ENCODE measurements at regions not wholly inside any gene's neighbourhood (a gene's known extent, or its start where the extent isn't known, plus 50 kb on each side); places are given as distances from the start of the nearest gene placed in this dataset.
A peak's percentile ranks its signal among the peaks of the same experiment; 100 is the strongest.

- H3K4me2 ChIP-seq (ENCODE audit: low read length) = no peak overlapping the region
- no peaks in the 10 kb centered on the region for H4K20me1 ChIP-seq (ENCODE audit: low read length)
- H2AFZ ChIP-seq (ENCODE audit: low read length) = no peak overlapping the region
- no peak overlapping the region for H3K4me3 ChIP-seq (ENCODE audit: low read length)
- no TSS peak for BruUV-seq (replicated peaks)
- no peak for TF ChIP-seq EZH2phosphoT487 (IDR thresholded peaks at IDR 0.05; ENCODE audit: borderline replicate concordance, low read length)
- no peak for TF ChIP-seq CTCF (conservative IDR thresholded peaks at IDR 0.05; ENCODE audit: low read depth, low read length)
- TF ChIP-seq EZH2 (IDR thresholded peaks at IDR 0.05; ENCODE audit: low read length, unreplicated experiment) = no peak
- no peaks in the 10 kb centered on the region for H3K9me3 ChIP-seq (ENCODE audit: low read length)
- CTCF ChIA-PET = no interaction called here
- 0 out of 2 replicates have a peak, but pooled peaks cover 4% of the 10 kb centered on the region for H3K9me2 ChIP-seq (replicated peaks; ENCODE audit: low read length)
- no peaks in the 10 kb centered on the region for H3K4me1 ChIP-seq (ENCODE audit: insufficient read depth, low read length)
- H3F3A ChIP-seq (ENCODE audit: low read length, unreplicated experiment) = no peaks in the 10 kb centered on the region
- H3K27me3 ChIP-seq (ENCODE audit: low read length) = peaks cover 83% of the 10 kb centered on the region
- intact Hi-C loops (cut with micrococcal nuclease) = no loop called here
- H3K27ac ChIP-seq (ENCODE audit: low read length) = no peak overlapping the region
- DNase-seq = no peak
- no peak overlapping the region for H3K9ac ChIP-seq (ENCODE audit: low read length)
- no peaks in the 10 kb centered on the region for H3K36me3 ChIP-seq (ENCODE audit: low read depth, low read length)
- POLR2A ChIA-PET (ENCODE audit: unreplicated experiment) = no interaction called here
- no peaks in the 10 kb centered on the region for H3K79me2 ChIP-seq (ENCODE audit: low read length)
- no peak for ATAC-seq
These were observed 192.2 kb downstream of the PRDM2 start for GRCh38 chr1:13892198-13892597.

DNA sequence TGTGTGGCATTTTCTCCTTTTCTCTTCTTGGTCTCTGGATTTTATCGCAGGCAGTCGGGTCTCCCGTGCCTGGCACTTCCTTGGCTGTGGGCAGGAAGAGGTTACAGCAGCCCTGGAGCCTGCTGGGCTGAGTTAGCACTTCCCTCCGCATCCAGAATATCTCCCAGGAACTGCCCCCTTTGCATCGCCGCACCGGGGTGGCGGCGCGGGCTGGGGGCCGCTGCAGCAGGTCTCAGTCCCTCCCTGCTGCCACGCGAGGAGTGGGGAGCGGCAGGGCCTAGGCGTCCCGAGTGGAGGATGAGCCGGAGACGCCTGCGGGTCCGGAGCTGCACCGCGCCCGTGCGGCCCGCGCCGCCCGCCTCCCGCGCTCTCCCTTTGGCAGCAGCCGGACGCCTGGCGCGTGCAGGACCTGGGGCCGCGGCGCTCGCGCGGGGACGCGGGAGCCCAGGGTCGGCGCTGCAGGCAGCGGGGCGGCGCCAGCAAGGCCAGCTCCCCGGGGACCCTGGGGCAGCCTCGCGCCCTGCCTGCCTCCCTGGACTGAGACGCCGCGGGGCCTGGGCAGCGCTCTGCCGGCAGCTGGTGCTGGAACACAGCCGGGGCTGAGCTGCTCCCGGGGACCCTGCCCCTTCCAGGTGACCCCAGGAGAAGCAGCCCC is 192.8 kb downstream of the PRDM2 start:
- no peak overlapping the region for H2AFZ ChIP-seq (ENCODE audit: low read length)
- H3K27ac ChIP-seq (ENCODE audit: low read length) = no peak overlapping the region
- H3K36me3 ChIP-seq (ENCODE audit: low read depth, low read length) = no peaks in the 10 kb centered on the region
- H3K27me3 ChIP-seq (ENCODE audit: low read length) = peaks cover 77% of the 10 kb centered on the region
- intact Hi-C loops (cut with micrococcal nuclease) = no loop called here
- ChIA-PET POLR2A (ENCODE audit: unreplicated experiment) (no interaction called here), CTCF (no interaction called here)
- DNase-seq (no peak), ATAC-seq (peak; percentile 20; the same call in 1 of the 2 replicates)
- peak overlapping the region; percentile 62; the same call in 1 of the 2 replicates for H3K4me2 ChIP-seq (ENCODE audit: low read length)
- no peaks in the 10 kb centered on the region for H3K9me3 ChIP-seq (ENCODE audit: low read length)
- H3K4me3 ChIP-seq (ENCODE audit: low read length) = no peak overlapping the region
- no TSS peak for BruUV-seq (replicated peaks)
- no peaks in the 10 kb centered on the region for H3F3A ChIP-seq (ENCODE audit: low read length, unreplicated experiment)
- no peak for TF ChIP-seq EZH2phosphoT487 (IDR thresholded peaks at IDR 0.05; ENCODE audit: borderline replicate concordance, low read length)
- no peak for TF ChIP-seq CTCF (conservative IDR thresholded peaks at IDR 0.05; ENCODE audit: low read depth, low read length)
- peak; percentile 59 for TF ChIP-seq EZH2 (IDR thresholded peaks at IDR 0.05; ENCODE audit: low read length, unreplicated experiment)
- 0 out of 2 replicates have a peak, but pooled peaks cover under 1% of the 10 kb centered on the region for H3K9me2 ChIP-seq (replicated peaks; ENCODE audit: low read length)
- H4K20me1 ChIP-seq (ENCODE audit: low read length) = no peaks in the 10 kb centered on the region
- H3K79me2 ChIP-seq (ENCODE audit: low read length) = no peaks in the 10 kb centered on the region
- no peaks in the 10 kb centered on the region for H3K4me1 ChIP-seq (ENCODE audit: insufficient read depth, low read length)
- H3K9ac ChIP-seq (ENCODE audit: low read length) = no peak overlapping the region

- ATAC-seq (no peak), DNase-seq (no peak)
- POLR2A ChIA-PET (ENCODE audit: unreplicated experiment) = no interaction called here
- H3F3A ChIP-seq (ENCODE audit: low read length, unreplicated experiment) = no peaks in the 10 kb centered on the region
- CTCF ChIA-PET = no interaction called here
- no peak overlapping the region for H3K4me3 ChIP-seq (ENCODE audit: low read length)
- H3K27me3 ChIP-seq (ENCODE audit: low read length) = peaks cover 71% of the 10 kb centered on the region
- no TSS peak for BruUV-seq (replicated peaks)
- TF ChIP-seq EZH2 (IDR thresholded peaks at IDR 0.05; ENCODE audit: low read length, unreplicated experiment) (no peak), EZH2phosphoT487 (IDR thresholded peaks at IDR 0.05; ENCODE audit: borderline replicate concordance, low read length) (no peak), CTCF (conservative IDR thresholded peaks at IDR 0.05; ENCODE audit: low read depth, low read length) (no peak)
- no peaks in the 10 kb centered on the region for H3K36me3 ChIP-seq (ENCODE audit: low read depth, low read length)
- H3K9me3 ChIP-seq (ENCODE audit: low read length) = no peaks in the 10 kb centered on the region
- intact Hi-C loops (cut with micrococcal nuclease) = no loop called here
- H3K9me2 ChIP-seq (replicated peaks; ENCODE audit: low read length) = no peaks in the 10 kb centered on the region
- H3K4me2 ChIP-seq (ENCODE audit: low read length) = peak overlapping the region; percentile 62; the same call in 1 of the 2 replicates
- no peaks in the 10 kb centered on the region for H4K20me1 ChIP-seq (ENCODE audit: low read length)
- no peak overlapping the region for H2AFZ ChIP-seq (ENCODE audit: low read length)
- H3K27ac ChIP-seq (ENCODE audit: low read length) = no peak overlapping the region
- no peaks in the 10 kb centered on the region for H3K79me2 ChIP-seq (ENCODE audit: low read length)
- no peaks in the 10 kb centered on the region for H3K4me1 ChIP-seq (ENCODE audit: insufficient read depth, low read length)
- no peak overlapping the region for H3K9ac ChIP-seq (ENCODE audit: low read length)
These were observed 193.4 kb downstream of the PRDM2 start for GRCh38 chr1:13893409-13893821.
